Panc1 (cell line): ENCODE measurements at regions not wholly inside any gene's neighbourhood (a gene's known extent, or its start where the extent isn't known, plus 50 kb on each side); places are given as distances from the start of the nearest gene placed in this dataset.

Experiments used
- ATAC-seq: fragments of 200-7000 bp; cut with Tn5 transposase; 2 replicates; pipeline ENCODE4 v1.9.1; 2020; ENCODE audit warnings: mild to moderate bottlenecking, moderate library complexity
- BruUV-seq: library from RNA; stranded (reverse); fragments of 400-500 nt; replicated peaks from 2 replicates; lab custom pipeline; 2021; lab: Mats Ljungman, UMichigan
- CTCF ChIA-PET: fragments of 300-600 bp; sonication (Branson Sonifier 250); formaldehyde crosslinking; loops from one replicate; lab custom pipeline; 2022; ENCODE audit warnings: antibody characterized with exemption; lab: Charles Lee
- POLR2A ChIA-PET: fragments of 300-600 bp; sonication (Branson Sonifier 250); formaldehyde crosslinking; loops from one replicate; lab custom pipeline; 2022; ENCODE audit warnings: antibody characterized with exemption; lab: Charles Lee
- DNase-seq: peaks from one replicate; pipeline ENCODE4 v3.0.0-alpha.2; 2010; ENCODE audit warnings: low read depth, low spot score
- H3K27ac ChIP-seq: 2 replicates; pipeline ENCODE4 v1.5.1; 2011; ENCODE audit warnings: mild to moderate bottlenecking, low read length, inconsistent platforms
- H3K27me3 ChIP-seq: fragments of 200-500 bp; sonication (Bioruptor generic); 2 replicates; pipeline ENCODE4 v1.6.0; 2014; ENCODE audit warnings: low read length, inconsistent platforms; ENCODE audit not compliant: control insufficient read depth, insufficient read depth
- H3K36me3 ChIP-seq: fragments of 200-500 bp; sonication (Bioruptor generic); 2 replicates; pipeline ENCODE4 v1.5.1; 2014; ENCODE audit warnings: inconsistent platforms, mild to moderate bottlenecking, low read length, moderate library complexity; ENCODE audit not compliant: control insufficient read depth, insufficient read depth
- H3K4me1 ChIP-seq: 2 replicates; pipeline ENCODE4 v1.5.1; 2011; ENCODE audit warnings: inconsistent platforms, mild to moderate bottlenecking, low read length, moderate library complexity; ENCODE audit not compliant: control insufficient read depth, insufficient read depth
- H3K4me3 ChIP-seq, 2 experiments: 2 replicates each; pipeline ENCODE4 v1.5.1; 2011 to 2012; ENCODE audit warnings: low read depth in 2 of 2, low read length in 2 of 2, mild to moderate bottlenecking in 2 of 2, inconsistent platforms in 1 of 2, moderate library complexity in 1 of 2
- H3K9me3 ChIP-seq: fragments of 200-500 bp; sonication (Bioruptor generic); 2 replicates; pipeline ENCODE4 v1.5.1; 2014; ENCODE audit warnings: low read depth, mild to moderate bottlenecking, inconsistent platforms, low read length, moderate library complexity; ENCODE audit not compliant: control insufficient read depth, insufficient read depth
- CTCF ChIP-seq: fragments of 450-650 bp; IDR thresholded peaks from 2 replicates; pipeline ENCODE4 v1.5.1; 2017; ENCODE audit warnings: mild to moderate bottlenecking
- POLR2AphosphoS5 ChIP-seq: IDR thresholded peaks from 2 replicates; pipeline ENCODE4 v1.6.1; 2012; ENCODE audit warnings: mild to moderate bottlenecking, low read depth, low read length, moderate library complexity
- REST ChIP-seq, 2 experiments: IDR thresholded peaks; 2 replicates each; pipeline ENCODE4 v1.6.1; 2011 to 2012; ENCODE audit warnings: low read depth in 2 of 2, control low read depth in 1 of 2, low read length in 1 of 2, mild to moderate bottlenecking in 1 of 2, moderate library complexity in 1 of 2; ENCODE audit not compliant: insufficient read depth in 1 of 2
- SIN3A ChIP-seq: IDR thresholded peaks from 2 replicates; pipeline ENCODE4 v1.6.1; 2012; ENCODE audit warnings: low read depth, mild to moderate bottlenecking, low read length, moderate library complexity, borderline replicate concordance; ENCODE audit not compliant: insufficient read depth
- TCF7L2 ChIP-seq: IDR thresholded peaks from 2 replicates; pipeline ENCODE4 v1.6.1; 2011; ENCODE audit warnings: mild to moderate bottlenecking, low read depth, low read length, inconsistent platforms
- in situ Hi-C: cut with HindIII; loops from 2 replicates; pipeline ENCODE4 v1.10.0; 2016; ENCODE audit warnings: low sequenced_read_pairs, low pct_unique_long_range_greater_than_20kb
- intact Hi-C: fragments of 100-400 bp; cut with micrococcal nuclease; formaldehyde crosslinking; loops from one replicate; pipeline ENCODE4 v1.10.0; 2022; ENCODE audit not compliant: unreplicated experiment

DNA sequence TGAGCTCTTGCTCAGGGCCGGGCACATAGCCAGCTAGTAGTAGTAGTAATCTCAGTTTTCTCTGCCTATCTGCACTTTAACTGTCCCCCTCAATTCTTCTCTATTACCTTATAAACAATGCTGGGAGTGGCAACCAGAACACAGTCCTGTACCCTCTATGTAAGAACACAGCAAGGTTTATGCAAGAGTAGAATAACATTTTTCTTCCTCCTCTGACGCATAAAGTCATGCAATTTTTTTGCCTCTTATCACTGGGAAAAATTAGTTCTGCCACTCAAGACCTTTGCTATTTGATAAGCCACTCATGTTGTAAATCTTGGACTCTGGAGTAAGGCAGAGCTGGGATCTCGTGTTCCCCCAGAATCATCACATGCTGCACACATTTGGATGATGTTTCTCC lies 200.7 kb upstream of the SOX11 start:
- Histone ChIP-seq H3K27ac (no peak overlapping the region), H3K36me3 (no peaks in the 10 kb centered on the region), H3K9me3 (no peaks in the 10 kb centered on the region), H3K4me3 (no peak overlapping the region), H3K4me1 (no peaks in the 10 kb centered on the region), H3K27me3 (no peaks in the 10 kb centered on the region)
- no peak for ATAC-seq
- ChIA-PET POLR2A (no interaction called here), CTCF (no interaction called here)
- in situ Hi-C loops, result no loop called here
- intact Hi-C loops, result no loop called here
- BruUV-seq, result no TSS peak
- no peak for DNase-seq
- TF ChIP-seq TCF7L2, result no peak
- no peak for TF ChIP-seq REST (IDR thresholded peaks at IDR 0.05; ENCODE audit: insufficient read depth in 1 of 2, low read depth in 2 of 2, low read length in 1 of 2)
- TF ChIP-seq POLR2AphosphoS5, result no peak
- TF ChIP-seq SIN3A, result no peak
- TF ChIP-seq CTCF, result no peak

DNA sequence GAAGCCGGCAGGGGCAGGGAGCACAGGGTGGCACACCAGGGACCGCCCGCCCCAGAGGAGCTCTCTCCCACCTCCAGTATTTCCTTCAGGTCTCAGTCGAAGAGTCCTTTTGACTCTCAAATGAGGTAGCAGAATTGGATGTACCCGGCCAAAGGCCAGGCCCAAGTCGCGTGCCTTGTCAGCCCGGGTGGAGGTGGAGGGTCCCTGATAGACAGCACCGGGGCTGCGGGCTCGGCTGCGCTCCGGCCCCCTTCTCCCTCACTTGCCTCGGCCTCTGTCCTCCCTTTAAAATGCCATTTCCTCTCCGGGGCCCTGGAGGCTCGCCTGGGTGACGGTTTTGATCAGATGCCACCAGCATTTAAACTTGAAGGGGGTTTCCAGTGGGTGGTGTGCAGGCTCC lies 198.9 kb upstream of the SOX11 start:
- Histone ChIP-seq H3K4me1 (no peaks in the 10 kb centered on the region), H3K9me3 (no peaks in the 10 kb centered on the region), H3K27ac (no peak overlapping the region), H3K4me3 (no peak overlapping the region), H3K36me3 (no peaks in the 10 kb centered on the region), H3K27me3 (no peaks in the 10 kb centered on the region)
- in situ Hi-C loops, result no loop called here
- BruUV-seq, result no TSS peak
- CTCF ChIA-PET, result no interaction called here
- ATAC-seq (no peak), DNase-seq (no peak)
- intact Hi-C loops, result no loop called here
- TF ChIP-seq TCF7L2, result no peak
- no peak for TF ChIP-seq POLR2AphosphoS5
- TF ChIP-seq CTCF, result no peak
- no peak for TF ChIP-seq REST (IDR thresholded peaks at IDR 0.05; ENCODE audit: insufficient read depth in 1 of 2, low read depth in 2 of 2, low read length in 1 of 2)
- TF ChIP-seq SIN3A, result no peak
- POLR2A ChIA-PET, result no interaction called here
